NCI-H748 (cell line): ENCODE measurements at regions not wholly inside any gene's neighbourhood (a gene's known extent, or its start where the extent isn't known, plus 50 kb on each side); places are given as distances from the start of the nearest gene placed in this dataset.
"Not testable (repeated sequence)": the region's sequence is repeated elsewhere in the genome, so short reads cannot be mapped to it uniquely, and the experiment has no call there.

Experiments used
- DNase-seq: peaks from one replicate; lab custom pipeline; 2025; ENCODE audit not compliant: unreplicated experiment; lab: John Stamatoyannopoulos, UW

- no peak for DNase-seq
Observed at GRCh38 chr9:135192686-135193085, 105.2 kb downstream of the OLFM1 start.

- DNase-seq = not testable (repeated sequence)
Observed at GRCh38 chr9:135195975-135196374, 108.5 kb downstream of the OLFM1 start.

- DNase-seq = no peak
Observed at GRCh38 chr9:135196474-135196873, 109.0 kb downstream of the OLFM1 start.

- DNase-seq = no peak
Observed at GRCh38 chr9:135198144-135198543, 110.7 kb downstream of the OLFM1 start.

- DNase-seq = no peak
Observed at GRCh38 chr9:135198586-135199285, 111.3 kb downstream of the OLFM1 start.

- DNase-seq = no peak
Observed at GRCh38 chr9:135199489-135199888, 112.0 kb downstream of the OLFM1 start.

GRCh38 chr9:135201711-135202110, 114.2 kb downstream of the OLFM1 start:
- no peak for DNase-seq

- no peak for DNase-seq
Observed at GRCh38 chr9:135204177-135204576, 116.7 kb downstream of the OLFM1 start.

GRCh38 chr9:135209136-135209535, 121.7 kb downstream of the OLFM1 start:
- no peak for DNase-seq

- no peak for DNase-seq
Observed at GRCh38 chr9:135209852-135210251, 122.4 kb downstream of the OLFM1 start.

- DNase-seq = no peak
Observed at GRCh38 chr9:135210676-135211523, 123.4 kb downstream of the OLFM1 start.

- no peak for DNase-seq
Observed at GRCh38 chr9:135211524-135211890, 124.0 kb downstream of the OLFM1 start.

GRCh38 chr9:135212961-135213360, 125.5 kb downstream of the OLFM1 start:
- no peak for DNase-seq

GRCh38 chr9:135213566-135213965, 126.1 kb downstream of the OLFM1 start:
- DNase-seq = no peak

GRCh38 chr9:135214054-135214640, 126.7 kb downstream of the OLFM1 start:
- DNase-seq = no peak

- no peak for DNase-seq
Observed at GRCh38 chr9:135214706-135215105, 127.2 kb downstream of the OLFM1 start.

GRCh38 chr9:135215571-135216161, 128.2 kb downstream of the OLFM1 start:
- DNase-seq = no peak

- no peak for DNase-seq
Observed at GRCh38 chr9:135216236-135216635, 128.8 kb downstream of the OLFM1 start.

GRCh38 chr9:135216791-135217441, 129.4 kb downstream of the OLFM1 start:
- peak; percentile 54 for DNase-seq

GRCh38 chr9:135217836-135218235, 130.4 kb downstream of the OLFM1 start:
- no peak for DNase-seq
